AG04449 (cell line): ENCODE measurements at regions not wholly inside any gene's neighbourhood (a gene's known extent, or its start where the extent isn't known, plus 50 kb on each side); places are given as distances from the start of the nearest gene placed in this dataset.

Experiments
- CTCF ChIA-PET: fragments of 350-600 bp; formaldehyde crosslinking; extraction: SDS; loops from one replicate; lab custom pipeline; 2021; ENCODE audit warnings: antibody characterized with exemption; lab: Yijun Ruan, JAX
- POLR2A ChIA-PET: fragments of 400-600, 350-600 bp; formaldehyde crosslinking; extraction: SDS; loops from one replicate; lab custom pipeline; 2020; ENCODE audit warnings: antibody characterized with exemption, inconsistent platforms; lab: Yijun Ruan, JAX
- DNase-seq: peaks from one replicate; pipeline ENCODE4 v3.0.0-alpha.2; 2010; ENCODE audit warnings: low read depth, low spot score
- H3K4me3 ChIP-seq: 2 replicates; pipeline ENCODE4 v1.5.1; 2011; ENCODE audit warnings: low read depth, mild to moderate bottlenecking, control low read depth, low read length
- CTCF ChIP-seq: IDR thresholded peaks from one replicate; pipeline ENCODE4 v1.5.1; 2011; ENCODE audit warnings: mild to moderate bottlenecking, moderate library complexity, low read length, control low read depth, inconsistent platforms; ENCODE audit not compliant: insufficient read depth; ENCODE audit errors: missing control alignments

- H3K4me3 ChIP-seq = peak overlapping the region; percentile 53
- no peak for DNase-seq
These were observed 132.3 kb upstream of the DLX2 start for GRCh38 chr2:172234716-172235691.

GRCh38 chr2:172239944-172240590, 137.4 kb upstream of the DLX2 start:
- CTCF ChIA-PET = interaction anchor here (1.2 to 4.0 kb wide), 2 partner anchors 39 to 222 kb away, joined by 4 to 17 read pairs; no protein-coding TSS in a partner anchor
- no peak overlapping the region for H3K4me3 ChIP-seq
- DNase-seq = no peak
- TF ChIP-seq CTCF = no peak
- POLR2A ChIA-PET = no interaction called here

More at GRCh38 chr2:172234716-172235691, 132.3 kb upstream of the DLX2 start:
- no peak for TF ChIP-seq CTCF
- POLR2A ChIA-PET = no interaction called here
- CTCF ChIA-PET = interaction anchor here (0.8 to 3.8 kb wide), 3 partner anchors 36 to 226 kb away, joined by 3 to 18 read pairs (median 3); no protein-coding TSS in a partner anchor

DNA sequence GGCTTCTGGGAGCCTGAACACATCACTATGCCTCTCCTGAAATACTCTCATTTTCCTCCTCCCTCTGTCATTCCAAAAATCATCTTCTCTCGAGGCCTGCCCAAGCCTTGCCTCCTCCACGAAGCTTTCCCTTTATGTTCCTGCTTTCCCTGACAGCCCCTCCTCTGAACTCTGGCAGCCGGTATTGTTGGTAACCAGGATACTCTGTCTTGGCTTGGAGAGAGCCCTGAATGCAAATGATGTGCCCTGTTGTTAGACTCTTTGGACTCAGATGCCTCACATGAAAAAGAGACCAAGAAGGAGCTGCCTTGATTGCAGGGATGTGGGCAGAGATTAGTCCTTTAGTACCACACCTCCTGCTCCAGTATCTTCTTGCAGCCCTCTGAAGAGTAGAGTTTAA, 138.5 kb upstream of the DLX2 start:
- no peak for DNase-seq
- POLR2A ChIA-PET = no interaction called here
- no peak for TF ChIP-seq CTCF
- CTCF ChIA-PET = interaction anchor here (0.5 to 4.0 kb wide), 3 partner anchors 9 to 221 kb away, joined by 3 to 17 read pairs (median 3); no protein-coding TSS in a partner anchor
- no peak overlapping the region for H3K4me3 ChIP-seq

GRCh38 chr2:172242471-172242870, 139.8 kb upstream of the DLX2 start:
- TF ChIP-seq CTCF = no peak
- H3K4me3 ChIP-seq = no peak overlapping the region
- no peak for DNase-seq
- POLR2A ChIA-PET = no interaction called here
- CTCF ChIA-PET = interaction anchor here (0.6 to 1.3 kb wide), 3 partner anchors 10 to 219 kb away, joined by 3 to 4 read pairs (median 4); no protein-coding TSS in a partner anchor

GRCh38 chr2:172242961-172243360, 140.3 kb upstream of the DLX2 start:
- no peak for TF ChIP-seq CTCF
- POLR2A ChIA-PET = no interaction called here

More at GRCh38 chr2:172242961-172243360, 140.3 kb upstream of the DLX2 start:
- H3K4me3 ChIP-seq = no peak overlapping the region
- no peak for DNase-seq
- CTCF ChIA-PET = interaction anchor here (1.1 to 1.3 kb wide), 2 partner anchors 9 to 219 kb away, joined by 4 read pairs; no protein-coding TSS in a partner anchor
